Fibroblast of the conjunctiva (primary cell): ENCODE measurements at regions not wholly inside any gene's neighbourhood (a gene's known extent, or its start where the extent isn't known, plus 50 kb on each side); places are given as distances from the start of the nearest gene placed in this dataset.

Experiments used
- DNase-seq: peaks from one replicate; pipeline ENCODE4 v3.0.0-alpha.2; 2010; ENCODE audit warnings: low read depth

DNA sequence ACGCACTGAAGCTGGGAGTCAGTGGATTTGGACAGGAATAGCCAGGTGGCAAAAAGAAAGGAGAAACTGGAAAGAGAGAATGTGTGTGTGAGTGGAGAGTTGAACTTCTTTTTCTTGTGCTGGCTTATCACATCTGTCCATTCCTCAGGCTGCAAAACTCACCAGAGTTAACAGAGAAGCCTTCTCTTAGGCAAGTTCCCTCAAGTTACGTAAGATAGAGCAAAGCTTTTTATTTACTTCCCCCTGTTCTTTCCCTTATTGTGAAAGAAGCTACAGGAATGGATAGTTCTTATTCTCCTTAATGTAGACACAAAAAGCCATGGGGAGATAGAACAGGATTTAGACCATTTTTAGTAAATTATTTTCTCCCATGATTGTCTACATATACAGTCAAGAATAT is 188.6 kb downstream of the BMP2 start:
- DNase-seq: no peak

- DNase-seq: no peak
These were observed 189.1 kb downstream of the BMP2 start for GRCh38 chr20:6956574-6956973.

DNA sequence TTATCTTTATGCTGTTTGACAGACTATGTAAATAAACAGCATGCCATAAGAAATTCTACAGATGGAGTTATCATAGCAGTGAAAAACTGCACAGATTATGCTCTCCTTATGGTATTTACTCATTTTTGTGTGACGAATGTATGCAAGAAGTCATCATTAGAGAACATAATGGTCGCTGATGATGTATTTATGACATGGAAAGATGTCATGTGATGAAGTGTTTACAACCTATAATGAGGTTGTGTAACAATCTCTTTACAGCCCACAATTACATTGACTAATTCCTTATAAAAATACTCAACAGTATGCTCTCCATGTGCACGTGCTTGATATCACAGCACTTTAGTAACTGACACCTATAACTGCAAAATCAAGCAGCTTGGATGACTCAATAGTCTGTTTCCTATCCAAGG is 192.4 kb downstream of the BMP2 start:
- no peak for DNase-seq

- no peak for DNase-seq
These were observed 199.2 kb downstream of the BMP2 start for GRCh38 chr20:6966721-6967120.

DNA sequence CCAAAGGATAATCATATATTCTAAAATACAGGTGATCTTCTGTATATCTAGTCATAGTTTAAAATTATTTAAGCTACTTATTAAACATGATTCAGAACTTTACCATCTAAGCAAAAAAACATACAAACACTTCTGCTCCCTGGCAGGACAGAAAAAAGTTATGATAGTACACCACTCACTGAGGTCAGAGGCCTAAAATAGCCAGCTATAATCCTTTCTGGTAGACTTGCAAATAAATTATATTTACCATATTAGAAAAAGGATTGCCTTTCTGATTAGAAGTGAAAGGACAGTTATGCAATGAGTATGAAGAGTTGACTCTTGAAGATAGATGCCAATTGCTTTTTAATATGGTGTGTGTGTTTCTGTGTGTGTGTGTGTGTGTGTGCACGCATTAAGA is 207.4 kb downstream of the BMP2 start:
- DNase-seq: no peak

DNA sequence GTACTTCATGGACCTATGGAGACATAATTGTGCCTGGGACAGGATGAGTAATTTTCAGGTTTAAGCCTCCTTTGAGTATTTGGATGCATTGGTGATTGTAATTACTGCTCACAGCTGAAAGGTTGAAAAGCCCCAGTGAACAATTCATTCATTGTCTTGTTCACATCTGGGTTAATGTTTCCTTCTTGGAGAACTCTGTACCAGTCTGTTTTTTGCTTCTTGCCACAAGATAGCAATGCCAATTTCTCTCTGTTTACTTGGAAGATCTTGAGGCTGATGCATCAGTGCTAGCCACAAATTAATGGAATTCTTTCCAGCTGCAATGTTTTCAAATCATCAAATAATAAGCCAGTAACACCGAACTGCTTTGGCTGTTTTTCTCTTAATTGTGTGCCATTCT is 207.8 kb downstream of the BMP2 start:
- no peak for DNase-seq

- DNase-seq: no peak
These were observed 208.8 kb downstream of the BMP2 start for GRCh38 chr20:6976106-6976900.

DNA sequence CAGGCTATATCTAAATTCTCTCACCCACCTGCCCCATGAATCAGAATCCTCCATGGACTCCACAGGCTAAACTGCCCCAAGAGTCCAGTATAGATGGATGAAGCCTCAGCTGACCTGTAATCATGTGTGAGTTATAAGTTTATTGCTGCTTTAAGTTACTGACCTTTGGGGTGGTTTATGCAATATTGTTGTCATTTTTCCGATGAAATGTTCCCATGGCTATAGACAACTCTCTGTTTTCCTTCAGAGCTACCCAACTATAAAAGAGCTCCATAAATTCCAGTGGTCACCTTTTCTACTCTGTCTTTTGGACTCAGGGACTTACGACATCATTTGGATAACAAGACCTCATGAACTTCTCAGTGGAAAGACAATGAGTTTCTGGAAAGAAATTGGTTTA is 212.1 kb downstream of the BMP2 start:
- DNase-seq: no peak

GRCh38 chr20:6993011-6993410 is 225.5 kb downstream of the BMP2 start:
- no peak for DNase-seq

DNA sequence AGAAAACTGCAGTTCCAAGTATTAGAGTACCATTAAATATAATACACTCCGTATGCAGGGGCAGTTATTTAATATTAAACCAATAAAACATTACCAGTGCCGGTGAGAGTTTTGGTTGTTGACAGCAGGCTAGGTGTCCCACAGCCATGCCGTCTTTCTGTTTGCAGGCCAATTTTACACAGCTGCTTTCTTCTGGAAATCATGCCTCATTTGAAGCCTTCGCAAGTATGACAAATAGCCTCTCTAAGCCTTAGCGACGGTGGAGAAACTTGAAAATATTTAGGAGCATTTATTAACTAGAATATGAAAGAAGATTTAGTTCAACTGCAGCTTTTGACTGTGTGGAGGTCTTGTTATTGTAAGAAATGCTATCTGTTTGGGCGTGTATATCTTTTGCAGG is 226.0 kb downstream of the BMP2 start:
- no peak for DNase-seq

DNA sequence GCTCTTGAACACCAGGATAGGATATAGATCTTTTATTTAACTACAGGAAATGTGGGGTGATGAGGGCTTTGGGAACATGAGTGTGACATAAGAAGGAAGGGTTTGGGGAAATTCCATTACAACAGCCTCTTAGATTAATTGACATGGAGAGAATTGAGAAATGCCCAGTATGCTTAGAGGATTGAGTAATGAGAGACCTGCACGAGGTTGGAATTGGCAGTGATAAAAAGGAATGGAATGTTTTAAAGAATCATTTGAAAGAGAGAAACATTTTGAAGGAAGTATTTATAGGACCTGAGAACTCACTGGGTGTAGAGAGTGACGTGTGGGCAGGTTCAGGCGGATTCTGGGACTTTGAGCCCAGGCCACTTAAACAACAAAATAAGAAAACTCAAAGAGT is 227.0 kb downstream of the BMP2 start:
- no peak for DNase-seq

- no peak for DNase-seq
These were observed 231.4 kb downstream of the BMP2 start for GRCh38 chr20:6998909-6999308.

- no peak for DNase-seq
These were observed 231.9 kb downstream of the BMP2 start for GRCh38 chr20:6999381-6999780.

DNA sequence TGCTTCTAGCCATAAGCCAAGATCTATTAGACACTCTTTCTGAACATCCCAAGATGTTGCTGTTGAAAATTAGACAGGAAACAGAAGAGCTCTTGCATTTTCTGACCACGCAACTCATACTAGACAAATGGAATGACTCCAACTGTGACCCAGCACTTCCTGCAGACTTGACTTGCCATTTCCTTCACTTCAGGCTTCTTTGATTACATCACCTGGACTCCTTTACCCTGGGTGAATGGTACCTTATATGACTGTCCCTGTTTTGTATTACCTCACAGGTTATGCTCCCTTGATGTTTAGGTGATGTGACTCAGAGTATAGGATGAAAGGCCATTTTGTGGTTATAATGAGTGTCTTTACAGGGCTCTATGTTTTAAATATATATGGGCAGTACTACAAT is 236.1 kb downstream of the BMP2 start:
- no peak for DNase-seq

DNA sequence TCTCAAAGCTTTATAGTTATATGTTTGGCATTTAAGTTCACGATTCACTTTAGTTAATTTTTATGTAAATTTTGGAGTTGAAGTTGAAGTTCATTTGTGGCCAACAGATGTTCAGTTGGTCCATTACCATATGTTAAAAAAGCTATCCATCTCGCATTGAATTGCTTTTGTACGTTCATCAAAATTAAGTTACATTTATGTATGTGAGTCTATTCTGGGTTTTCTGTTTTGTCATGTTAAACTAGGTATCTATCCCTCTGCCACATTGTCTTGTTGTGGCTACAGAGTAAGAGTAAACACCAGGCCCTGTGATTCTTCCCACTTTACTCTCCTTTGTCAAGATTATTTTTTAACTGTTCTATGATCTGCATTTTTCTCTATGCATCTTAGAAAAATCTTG is 237.3 kb downstream of the BMP2 start:
- DNase-seq: no peak

GRCh38 chr20:7010527-7010926 is 243.0 kb downstream of the BMP2 start:
- no peak for DNase-seq

DNA sequence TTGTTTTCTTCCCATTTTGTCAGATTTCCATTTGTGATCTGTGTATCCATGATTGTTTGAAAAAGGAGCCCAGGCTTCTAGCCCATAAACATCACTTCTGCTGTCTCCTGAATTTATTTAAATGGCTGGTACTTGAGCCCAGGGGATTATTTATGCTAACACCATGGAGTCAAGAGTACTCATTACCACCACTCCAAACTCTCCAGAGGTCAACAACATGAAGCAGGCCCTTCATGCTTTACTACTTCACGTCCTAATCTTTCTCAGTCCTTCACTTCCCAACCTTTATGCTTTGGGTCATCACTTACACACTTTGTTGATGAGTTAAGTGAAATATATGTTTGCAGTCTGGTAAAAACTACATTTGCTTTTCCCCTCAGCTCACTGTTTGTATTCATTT is 247.8 kb downstream of the BMP2 start:
- no peak for DNase-seq

GRCh38 chr20:7022597-7022996 is 255.1 kb downstream of the BMP2 start:
- DNase-seq: no peak

- DNase-seq: no peak
These were observed 258.1 kb downstream of the BMP2 start for GRCh38 chr20:7025635-7026034.

DNA sequence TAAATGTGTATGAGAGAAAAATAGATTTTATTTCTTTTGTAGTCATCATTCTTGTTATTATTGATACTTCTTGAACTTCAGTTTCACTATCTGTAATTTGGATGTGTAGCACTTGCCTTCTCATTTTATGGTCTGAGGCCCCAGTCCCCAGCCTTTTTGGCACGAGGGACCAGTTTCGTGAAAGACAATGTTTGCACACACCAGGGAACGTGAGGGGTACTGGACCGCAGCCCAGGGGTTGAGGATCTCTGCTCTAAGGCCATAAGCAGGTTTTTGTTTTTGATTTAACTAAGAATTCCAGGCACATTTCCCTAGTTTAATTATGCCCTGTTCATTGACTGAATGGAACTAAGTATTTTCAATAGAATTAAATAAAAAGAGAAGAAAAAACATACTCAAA is 261.5 kb downstream of the BMP2 start:
- no peak for DNase-seq

GRCh38 chr20:7031222-7031621 is 263.7 kb downstream of the BMP2 start:
- no peak for DNase-seq

DNA sequence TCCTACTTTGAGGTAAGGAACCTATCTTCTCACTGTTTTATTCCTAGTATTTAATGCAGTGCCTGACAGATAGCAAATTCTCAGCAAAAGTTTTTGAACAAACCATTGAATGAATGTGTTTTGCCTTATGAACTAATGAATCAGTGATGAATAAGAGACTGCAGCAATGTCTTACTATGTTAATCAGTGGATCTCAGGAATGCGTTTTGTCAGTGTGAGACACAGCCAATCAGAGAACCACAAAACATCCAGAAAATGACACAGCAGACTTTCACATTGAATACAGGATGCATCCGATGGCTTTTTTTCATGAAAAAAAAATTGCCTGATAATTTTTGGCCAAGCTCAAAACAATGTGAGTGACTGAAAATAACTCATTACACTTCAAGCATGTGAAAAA is 270.5 kb downstream of the BMP2 start:
- no peak for DNase-seq

GRCh38 chr20:7057611-7058010 is 290.1 kb downstream of the BMP2 start:
- no peak for DNase-seq

- no peak for DNase-seq
These were observed 311.3 kb downstream of the BMP2 start for GRCh38 chr20:7078804-7079203.

DNA sequence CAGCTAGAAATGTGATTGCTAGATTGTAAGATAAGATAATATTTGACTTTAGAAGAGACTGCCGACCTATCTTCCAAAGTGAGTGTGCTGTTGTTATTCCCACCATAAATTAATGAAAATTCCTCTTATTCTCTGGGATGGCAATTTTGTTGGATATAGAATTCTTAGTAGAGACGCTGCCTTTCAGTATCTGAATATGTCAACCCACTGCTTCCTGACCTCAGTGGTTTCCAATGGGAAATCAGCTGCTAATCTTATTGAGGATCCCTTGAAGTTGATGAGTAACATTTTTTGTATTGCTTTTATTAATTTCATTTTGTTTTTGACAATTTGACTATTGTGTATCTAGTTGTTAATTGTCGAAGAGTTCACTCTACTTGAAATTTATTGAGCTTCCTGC is 313.0 kb downstream of the BMP2 start:
- DNase-seq: no peak
